ENCODE measurements at regions not wholly inside any gene's neighbourhood (a gene's known extent, or its start where the extent isn't known, plus 50 kb on each side); places are given as distances from the start of the nearest gene placed in this dataset.
"Not testable (repeated sequence)": the region's sequence is repeated elsewhere in the genome, so short reads cannot be mapped to it uniquely, and the experiment has no call there.

DNA sequence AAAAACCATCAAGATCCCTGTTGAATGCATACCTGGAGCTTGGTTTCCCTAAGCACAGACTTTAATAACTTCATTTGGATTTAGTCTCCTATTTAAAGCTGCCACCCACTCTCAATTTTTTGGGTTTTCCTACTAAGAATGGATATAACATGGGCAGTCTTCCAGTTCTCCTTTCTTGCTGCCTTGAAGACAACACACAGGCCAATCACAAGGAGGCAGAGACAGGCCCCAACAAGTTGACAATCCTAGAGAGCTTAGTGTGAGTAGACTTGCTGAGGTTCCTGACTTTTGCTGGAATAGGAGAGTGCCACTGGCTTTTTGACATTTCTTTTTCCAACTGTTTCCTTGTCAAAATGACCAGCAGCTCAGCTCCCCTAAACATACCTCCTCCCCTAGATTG lies 112.3 kb upstream of the ESR1 start:
- no peak overlapping the region for H3K4me3 ChIP-seq
- no peaks in the 10 kb centered on the region for H3K36me3 ChIP-seq
- TF ChIP-seq, protein P1, sequence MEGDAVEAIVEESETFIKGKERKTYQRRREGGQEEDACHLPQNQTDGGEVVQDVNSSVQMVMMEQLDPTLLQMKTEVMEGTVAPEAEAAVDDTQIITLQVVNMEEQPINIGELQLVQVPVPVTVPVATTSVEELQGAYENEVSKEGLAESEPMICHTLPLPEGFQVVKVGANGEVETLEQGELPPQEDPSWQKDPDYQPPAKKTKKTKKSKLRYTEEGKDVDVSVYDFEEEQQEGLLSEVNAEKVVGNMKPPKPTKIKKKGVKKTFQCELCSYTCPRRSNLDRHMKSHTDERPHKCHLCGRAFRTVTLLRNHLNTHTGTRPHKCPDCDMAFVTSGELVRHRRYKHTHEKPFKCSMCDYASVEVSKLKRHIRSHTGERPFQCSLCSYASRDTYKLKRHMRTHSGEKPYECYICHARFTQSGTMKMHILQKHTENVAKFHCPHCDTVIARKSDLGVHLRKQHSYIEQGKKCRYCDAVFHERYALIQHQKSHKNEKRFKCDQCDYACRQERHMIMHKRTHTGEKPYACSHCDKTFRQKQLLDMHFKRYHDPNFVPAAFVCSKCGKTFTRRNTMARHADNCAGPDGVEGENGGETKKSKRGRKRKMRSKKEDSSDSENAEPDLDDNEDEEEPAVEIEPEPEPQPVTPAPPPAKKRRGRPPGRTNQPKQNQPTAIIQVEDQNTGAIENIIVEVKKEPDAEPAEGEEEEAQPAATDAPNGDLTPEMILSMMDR (IDR thresholded peaks at IDR 0.05) = no peak
- no peaks in the 10 kb centered on the region for H3K27me3 ChIP-seq
- DNase-seq (ENCODE audit: low spot score) = no peak
- H3K9me3 ChIP-seq = no peaks in the 10 kb centered on the region
- H3K27ac ChIP-seq = no peak overlapping the region
- H3K4me1 ChIP-seq = peaks cover 0 to 6% of the 10 kb centered on the region in 2 donors

DNA sequence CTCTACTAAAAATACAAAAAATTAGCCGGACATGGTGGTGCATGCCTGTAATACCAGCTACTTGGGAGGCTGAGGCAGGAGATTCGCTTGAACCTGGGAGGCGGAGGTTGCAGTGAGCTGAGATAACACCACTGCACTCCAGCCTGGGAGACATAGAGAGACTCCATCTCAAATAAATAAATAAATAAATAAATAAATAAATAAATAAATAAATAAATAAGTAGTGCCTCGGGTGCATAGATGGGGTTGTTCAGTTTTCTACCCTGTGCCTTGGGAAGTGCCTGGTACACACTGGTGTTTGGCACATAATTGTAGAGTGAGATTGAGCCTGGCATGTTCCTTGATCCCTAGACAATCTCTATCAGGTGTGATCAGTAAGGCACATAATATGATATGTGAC lies 111.2 kb upstream of the ESR1 start:
- not testable (repeated sequence) for H3K4me3 ChIP-seq; DNase-seq (ENCODE audit: low spot score); H3K27ac ChIP-seq; H3K9me3 ChIP-seq; H3K36me3 ChIP-seq; H3K4me1 ChIP-seq; H3K27me3 ChIP-seq

DNA sequence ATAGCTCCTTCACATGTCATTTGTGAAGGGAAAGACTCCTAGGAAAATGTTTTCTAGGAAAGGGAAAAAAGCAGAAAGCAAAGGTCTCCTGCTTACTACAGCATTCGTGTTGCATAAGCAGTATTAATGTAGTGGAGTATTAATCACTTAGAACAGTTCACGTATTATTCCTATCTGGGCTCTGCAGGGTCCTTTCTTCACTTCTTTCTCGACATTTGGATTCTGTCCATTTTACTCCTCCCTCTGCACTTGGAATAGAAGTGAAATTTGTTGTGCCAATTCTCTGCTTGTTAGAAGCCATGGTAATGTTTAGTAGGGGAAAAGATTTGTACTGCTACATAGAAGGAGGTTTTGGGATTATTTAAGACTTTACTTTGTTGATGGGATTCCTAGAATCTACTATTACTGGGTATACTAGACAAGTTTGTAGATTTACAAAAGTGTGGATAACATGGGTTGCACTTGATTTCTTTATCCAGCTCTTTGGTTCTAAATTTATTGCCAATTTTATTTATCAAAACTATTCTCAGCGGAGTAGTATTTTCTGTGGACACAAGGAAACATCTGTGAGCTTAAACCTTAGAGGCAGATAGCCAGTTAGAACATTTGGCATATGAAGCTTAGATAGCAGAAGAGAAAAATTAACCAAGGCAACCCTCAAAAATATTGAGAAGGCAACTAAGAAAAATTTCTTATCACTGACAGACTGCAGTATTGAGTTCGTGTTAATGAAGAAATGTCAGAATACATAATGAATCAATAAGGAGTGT lies 108.4 kb upstream of the ESR1 start:
- Histone ChIP-seq H3K27ac (peak overlapping the region in 1 of 2 donors; percentile 25), H3K4me1 (peaks cover 0 to 6% of the 10 kb centered on the region in 2 donors), H3K36me3 (no peaks in the 10 kb centered on the region), H3K9me3 (no peaks in the 10 kb centered on the region), H3K4me3 (no peak overlapping the region), H3K27me3 (no peaks in the 10 kb centered on the region)
- no peak for DNase-seq (ENCODE audit: low spot score)
- TF ChIP-seq, protein P1 (IDR thresholded peaks at IDR 0.05) = no peak

DNA sequence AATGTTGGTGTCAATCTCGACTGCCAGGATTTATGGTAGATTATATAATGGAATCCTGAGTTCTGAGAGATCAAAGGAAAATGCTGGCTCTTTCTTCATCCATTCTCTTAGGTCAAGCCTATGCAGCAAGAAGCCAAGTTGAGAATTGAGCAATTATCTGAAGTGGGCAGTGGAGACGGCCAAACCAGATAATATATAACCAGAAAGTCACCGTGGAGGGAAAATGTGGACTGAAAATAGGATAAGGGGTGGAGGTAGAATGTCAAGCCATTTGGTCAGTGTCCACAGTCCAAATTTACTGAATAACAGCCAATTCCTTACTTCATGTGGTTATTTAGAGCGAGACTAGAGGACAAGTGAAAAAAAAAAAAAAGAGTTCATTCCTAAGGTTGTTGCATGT lies 107.8 kb upstream of the ESR1 start:
- TF ChIP-seq, protein P1 (IDR thresholded peaks at IDR 0.05) = no peak
- Histone ChIP-seq H3K27me3 (no peaks in the 10 kb centered on the region), H3K4me3 (no peak overlapping the region), H3K36me3 (no peaks in the 10 kb centered on the region), H3K4me1 (peaks cover 0 to 6% of the 10 kb centered on the region in 2 donors), H3K27ac (peak overlapping the region in 1 of 2 donors; percentile 25), H3K9me3 (no peaks in the 10 kb centered on the region)
- no peak for DNase-seq (ENCODE audit: low spot score)

DNA sequence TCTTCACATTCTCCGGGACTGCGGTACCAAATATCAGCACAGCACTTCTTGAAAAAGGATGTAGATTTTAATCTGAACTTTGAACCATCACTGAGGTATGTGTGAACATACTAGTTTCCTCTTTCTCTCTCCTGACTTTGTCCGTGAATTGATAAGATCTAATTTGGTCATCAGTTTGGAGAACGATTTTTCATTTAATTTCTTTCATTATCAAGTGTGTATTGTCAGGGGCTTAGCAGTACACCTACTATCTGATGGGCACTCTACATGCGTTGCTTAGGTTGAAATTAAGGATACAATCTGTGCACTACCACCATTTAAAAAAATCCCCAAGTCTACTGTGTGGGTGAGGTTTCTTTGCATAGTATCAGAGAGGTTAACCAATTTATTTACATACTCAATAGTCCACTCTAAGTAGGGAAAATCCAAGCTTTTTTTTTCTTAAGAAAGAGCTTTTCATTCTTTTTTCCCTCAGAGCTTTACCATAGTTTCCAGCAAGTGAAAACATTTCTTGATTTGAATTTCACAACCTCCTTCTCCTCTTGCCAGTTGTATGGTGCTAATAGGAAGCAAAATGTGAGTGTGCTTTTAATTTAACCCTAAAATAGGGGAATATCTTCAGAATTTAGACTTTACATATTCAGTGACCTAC lies 105.4 kb upstream of the ESR1 start:
- no peak for DNase-seq (ENCODE audit: low spot score)
- TF ChIP-seq, protein P1 (IDR thresholded peaks at IDR 0.05) = no peak
- Histone ChIP-seq H3K27me3 (no peaks in the 10 kb centered on the region), H3K9me3 (no peaks in the 10 kb centered on the region), H3K36me3 (no peaks in the 10 kb centered on the region), H3K4me1 (peaks cover 0 to 6% of the 10 kb centered on the region in 2 donors), H3K27ac (no peak overlapping the region), H3K4me3 (no peak overlapping the region)

DNA sequence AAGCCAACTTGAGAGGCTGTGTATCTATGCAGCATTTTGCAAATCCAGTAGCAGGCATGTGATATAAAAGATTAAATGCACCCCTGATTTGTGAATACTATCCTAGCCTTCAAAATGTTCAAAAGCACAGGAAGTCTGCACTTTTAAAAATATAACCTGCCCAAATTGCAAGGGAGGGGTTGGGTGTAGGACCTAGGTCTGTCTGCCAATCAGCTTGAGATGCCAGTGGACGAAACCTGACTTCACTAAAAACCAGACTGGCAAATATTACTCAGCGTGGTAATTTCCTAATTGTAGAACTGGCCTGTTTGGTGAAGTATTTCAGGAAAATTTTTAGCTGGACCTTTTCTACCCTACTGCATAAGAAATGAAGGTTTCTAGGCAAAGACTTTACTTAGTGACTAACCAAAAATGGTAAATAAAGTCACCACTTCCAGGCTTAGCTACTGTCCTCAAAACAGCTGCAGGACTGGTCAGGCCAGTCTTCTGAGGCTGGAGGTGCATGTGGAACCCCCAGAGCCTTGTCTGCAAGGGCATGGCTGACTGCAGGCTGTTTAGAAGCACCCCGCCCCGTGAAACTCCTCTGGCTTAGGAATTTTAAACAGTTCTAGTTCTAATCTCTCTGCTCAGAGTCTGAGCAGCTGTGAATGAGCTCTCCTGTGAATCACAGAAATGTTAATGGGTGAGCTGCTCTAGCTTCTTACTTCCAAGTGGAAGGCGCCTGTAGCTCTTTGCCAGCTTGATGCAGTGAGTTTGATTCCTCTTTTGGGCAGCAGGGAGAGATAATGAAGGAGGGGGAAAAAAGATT lies 104.4 kb upstream of the ESR1 start:
- DNase-seq (ENCODE audit: low spot score) = no peak
- no peaks in the 10 kb centered on the region for H3K27me3 ChIP-seq
- H3K4me3 ChIP-seq = no peak overlapping the region
- H3K36me3 ChIP-seq = no peaks in the 10 kb centered on the region
- no peaks in the 10 kb centered on the region for H3K9me3 ChIP-seq
- H3K27ac ChIP-seq = peak overlapping the region in 1 of 2 donors; percentile 35
- TF ChIP-seq, protein P1 (IDR thresholded peaks at IDR 0.05) = no peak
- peaks cover 0 to 6% of the 10 kb centered on the region in 2 donors for H3K4me1 ChIP-seq
